ENCODE measurements at regions not wholly inside any gene's neighbourhood (a gene's known extent, or its start where the extent isn't known, plus 50 kb on each side); places are given as distances from the start of the nearest gene placed in this dataset.

DNA sequence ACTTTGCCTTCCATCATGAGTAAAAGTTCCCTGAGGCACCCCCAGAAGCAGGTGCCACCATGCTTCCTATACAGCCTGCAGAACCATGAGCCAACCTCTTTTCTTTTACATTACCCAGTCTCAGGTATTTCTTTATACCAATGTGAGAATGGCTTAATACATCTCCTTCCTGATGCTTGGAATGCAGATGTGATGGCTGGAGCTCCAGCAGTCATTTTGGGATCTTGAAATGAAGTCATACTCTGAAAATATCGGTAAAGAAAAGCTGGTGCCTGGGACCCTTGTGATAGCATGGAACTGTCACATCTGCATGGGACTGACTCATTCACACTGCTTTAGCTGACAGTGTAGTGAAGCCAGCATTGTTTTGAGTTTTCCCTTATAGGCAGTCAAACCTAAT, 634.5 kb upstream of the NRP1 start:
- TF ChIP-seq POLR2A (IDR thresholded peaks at IDR 0.05; ENCODE audit: low read depth, low read length): no peak
- TF ChIP-seq POLR2AphosphoS5 (IDR thresholded peaks at IDR 0.05; ENCODE audit: low read depth, low read length): no peak
- no peak for TF ChIP-seq TAF1 (IDR thresholded peaks at IDR 0.05; ENCODE audit: borderline replicate concordance, low read depth, low read length)
